Daoy (cell line): ENCODE measurements at regions not wholly inside any gene's neighbourhood (a gene's known extent, or its start where the extent isn't known, plus 50 kb on each side); places are given as distances from the start of the nearest gene placed in this dataset.

Experiments used
- DNase-seq: peaks from one replicate; pipeline ENCODE4 v3.0.0-alpha.2; 2015; ENCODE audit warnings: low read depth

DNA sequence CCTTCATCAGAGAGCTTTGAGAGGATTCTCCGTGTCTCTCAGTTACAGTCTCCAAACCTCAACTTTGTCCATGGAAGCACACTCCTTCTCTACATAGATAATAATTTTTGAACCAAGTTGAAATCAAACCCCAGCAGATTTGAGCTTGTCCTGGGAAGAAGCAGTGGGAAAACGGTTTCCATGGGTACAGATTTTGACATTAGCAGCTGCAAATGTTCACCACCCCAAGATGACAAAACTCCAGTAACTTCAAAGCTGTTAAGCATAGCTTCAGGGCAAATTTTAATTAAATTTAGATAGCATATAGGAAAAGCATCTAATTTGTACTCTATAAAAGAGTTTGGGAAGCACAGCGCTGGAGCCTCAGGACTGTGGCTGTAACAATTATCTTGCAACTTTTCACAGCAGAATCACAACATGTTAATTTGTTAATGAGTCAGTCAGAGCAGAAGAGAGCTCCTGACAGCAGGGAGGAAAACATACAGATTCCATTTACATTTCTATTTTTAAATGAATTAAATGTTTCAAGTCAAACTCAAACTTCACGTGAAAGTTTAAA lies 240.7 kb downstream of the BMP7 start:
- DNase-seq: no peak

DNA sequence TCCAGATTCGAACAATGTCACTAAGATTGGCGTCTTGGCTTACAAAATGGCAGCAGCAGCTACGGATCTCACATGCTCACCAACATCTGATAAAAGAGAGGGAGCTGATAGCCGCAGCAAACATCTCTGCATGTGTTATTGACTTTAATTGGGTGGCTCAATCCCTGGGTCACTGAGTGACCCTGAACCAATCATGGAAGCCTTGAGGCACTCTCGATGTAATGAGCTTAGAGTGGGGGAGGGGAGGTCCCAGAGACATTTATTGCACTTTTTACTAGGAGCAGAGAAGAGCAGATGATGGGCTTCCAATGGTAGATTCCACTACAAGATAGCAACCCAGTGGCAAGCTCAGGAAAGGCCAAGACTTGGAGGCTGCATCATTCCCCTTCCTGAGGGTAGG lies 238.7 kb downstream of the BMP7 start:
- DNase-seq: no peak

- peak; percentile 92 for DNase-seq
Observed at GRCh38 chr20:57030611-57031600, 235.5 kb downstream of the BMP7 start.

- DNase-seq: no peak
Observed at GRCh38 chr20:57031867-57032355, 234.5 kb downstream of the BMP7 start.

DNA sequence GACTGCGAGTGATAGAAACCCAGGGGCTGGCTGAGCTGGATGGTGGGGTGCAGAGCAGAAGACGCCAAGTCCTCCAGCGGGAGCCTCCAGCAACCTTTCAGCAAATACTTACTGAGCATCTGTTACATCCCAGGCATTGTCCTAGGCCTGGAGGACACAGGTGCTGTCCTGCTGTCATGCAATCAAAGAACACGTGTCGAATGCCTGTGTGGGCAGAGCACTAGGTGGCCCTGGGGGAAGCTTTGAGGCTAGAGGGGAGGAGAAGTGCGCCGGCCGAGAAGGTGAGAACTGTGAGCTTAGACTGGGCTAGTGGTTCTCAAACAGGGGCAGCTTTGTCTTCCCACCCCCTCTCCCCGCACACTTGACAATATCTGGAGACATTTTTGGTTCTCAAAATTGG lies 233.6 kb downstream of the BMP7 start:
- DNase-seq: no peak

- no peak for DNase-seq
Observed at GRCh38 chr20:57034001-57034400, 232.4 kb downstream of the BMP7 start.

DNA sequence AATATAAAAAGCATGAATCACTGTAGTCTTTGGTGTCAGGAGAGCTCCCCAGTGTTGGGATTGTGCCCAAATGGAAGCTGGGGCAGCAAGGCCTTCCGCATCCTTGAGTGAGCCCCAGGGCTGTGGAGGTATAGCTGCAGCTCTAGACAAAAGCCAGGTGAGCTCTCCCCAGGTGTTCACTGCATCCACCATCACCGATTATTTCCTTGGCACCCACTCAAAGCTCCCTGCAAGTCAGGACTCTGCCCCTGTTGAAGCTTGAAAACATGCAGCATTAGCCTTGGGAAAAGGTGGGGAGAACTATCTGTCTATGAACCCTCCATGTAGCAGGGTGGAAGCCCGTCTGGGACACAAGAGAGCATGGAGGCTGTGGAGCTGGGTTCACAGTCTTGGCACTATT lies 228.8 kb downstream of the BMP7 start:
- no peak for DNase-seq

GRCh38 chr20:57038608-57039440 lies 227.6 kb downstream of the BMP7 start:
- no peak for DNase-seq

GRCh38 chr20:57040466-57040865 lies 226.0 kb downstream of the BMP7 start:
- DNase-seq: no peak

- DNase-seq: peak; percentile 30
Observed at GRCh38 chr20:57040924-57041323, 225.5 kb downstream of the BMP7 start.

GRCh38 chr20:57043091-57043490 lies 223.3 kb downstream of the BMP7 start:
- no peak for DNase-seq

DNA sequence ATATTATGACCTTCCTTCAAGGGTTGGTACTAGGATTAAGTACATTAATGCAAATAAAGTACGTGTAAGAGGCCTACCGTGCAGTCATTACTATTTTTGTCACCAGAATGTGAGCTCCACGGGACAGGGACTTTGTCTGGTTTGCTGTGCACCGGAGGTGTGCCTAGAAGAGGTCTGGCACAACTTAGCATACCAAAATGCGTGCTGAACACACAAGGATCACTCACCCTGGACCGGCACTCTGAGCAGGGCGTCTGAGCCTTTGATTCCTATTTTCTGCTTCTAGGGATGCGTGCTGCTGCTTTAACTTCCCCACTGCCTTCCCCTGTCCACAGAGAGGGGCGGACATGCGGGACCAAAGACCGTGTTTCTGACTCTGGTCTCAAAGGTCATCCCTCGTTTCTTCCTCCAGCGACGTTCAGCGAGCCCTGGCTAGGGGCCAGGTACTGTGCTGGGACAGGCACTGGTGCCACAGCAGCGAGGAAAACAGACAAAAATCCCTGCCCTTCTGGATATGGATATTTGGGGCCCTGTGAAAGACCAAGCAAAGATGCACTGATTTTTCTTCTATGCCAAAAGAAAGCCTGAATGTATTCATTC lies 222.7 kb downstream of the BMP7 start:
- no peak for DNase-seq

- DNase-seq: peak; percentile 38
Observed at GRCh38 chr20:57047281-57048026, 219.0 kb downstream of the BMP7 start.

GRCh38 chr20:57048027-57048869 lies 218.2 kb downstream of the BMP7 start:
- DNase-seq: peak; percentile 78

- no peak for DNase-seq
Observed at GRCh38 chr20:57049296-57049695, 217.1 kb downstream of the BMP7 start.

DNA sequence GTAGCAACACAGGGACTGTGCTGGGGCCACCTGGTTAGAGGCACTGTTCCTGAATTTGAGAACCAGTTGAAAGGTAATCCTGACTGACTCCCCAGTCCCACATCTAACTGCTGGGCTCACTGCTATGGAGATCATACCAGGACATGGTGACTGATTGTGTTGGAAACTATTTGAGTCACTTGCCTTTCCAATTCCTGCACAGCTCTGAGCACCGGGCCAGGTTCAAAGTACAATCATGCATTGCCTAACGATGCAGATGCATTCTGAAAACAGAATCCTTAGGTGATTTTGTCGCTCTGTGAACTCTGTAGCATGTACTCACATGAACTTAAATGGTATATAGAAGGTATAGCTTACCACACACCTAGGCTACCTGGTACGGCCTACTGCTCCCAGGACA lies 215.3 kb downstream of the BMP7 start:
- DNase-seq: no peak

DNA sequence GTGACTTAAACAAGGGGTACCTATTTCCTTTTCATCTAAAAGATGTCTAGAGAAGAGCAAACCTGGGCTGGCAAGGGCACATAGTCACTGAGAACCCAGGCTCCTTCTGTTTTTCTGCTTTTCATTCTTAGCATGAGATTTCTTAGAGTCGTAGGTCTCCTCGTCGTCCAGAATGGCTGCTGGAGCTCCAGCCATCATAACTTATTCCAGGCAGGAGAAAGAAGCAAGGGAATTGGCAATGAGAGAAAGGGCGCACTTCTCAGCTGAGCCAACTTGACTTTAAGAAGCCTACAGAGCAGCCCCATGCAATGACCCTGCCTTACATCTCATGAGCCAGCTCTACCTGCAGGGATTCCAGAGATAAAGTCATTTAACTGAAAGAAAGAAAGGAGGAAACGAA lies 213.4 kb downstream of the BMP7 start:
- DNase-seq: no peak

GRCh38 chr20:57053793-57054552 lies 212.5 kb downstream of the BMP7 start:
- DNase-seq: no peak

DNA sequence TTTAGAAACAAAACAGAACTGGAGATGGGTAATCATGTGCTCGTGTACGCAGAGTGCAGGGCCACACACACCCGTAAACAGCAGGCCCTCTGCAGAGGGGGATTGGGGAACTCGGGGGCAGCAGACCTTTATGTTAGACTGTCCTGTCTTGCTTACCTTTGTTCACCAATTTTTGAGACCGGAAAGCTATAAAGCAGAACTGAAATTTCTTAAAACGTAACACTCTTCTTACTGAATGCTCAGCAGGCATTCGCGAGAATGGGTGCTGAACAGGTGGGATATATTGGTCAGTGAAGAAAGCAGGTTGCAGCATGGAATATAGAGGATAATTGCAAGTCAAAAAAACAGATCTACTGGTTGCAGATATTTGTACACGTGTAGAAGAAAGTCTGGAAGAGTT lies 211.1 kb downstream of the BMP7 start:
- DNase-seq: no peak
